Transverse colon (tissue), 4 donors: ENCODE measurements at regions not wholly inside any gene's neighbourhood (a gene's known extent, or its start where the extent isn't known, plus 50 kb on each side); places are given as distances from the start of the nearest gene placed in this dataset.

ENCODE experiments used
- CTCF ChIP-seq, 5 experiments: fragments of 200-600 bp in 3 of 5; fragments of 450-650 bp in 2 of 5; sonication (generic) in 3 of 5; IDR thresholded peaks; 1 replicate in 2 of 5; 2 replicates in 3 of 5; pipeline ENCODE4 v1.5.1; 2016 to 2017; ENCODE audit warnings: antibody characterized with exemption in 5 of 5, inconsistent platforms in 3 of 5, mild to moderate bottlenecking in 2 of 5, moderate library complexity in 1 of 5
- POLR2AphosphoS5 ChIP-seq, 3 donors: sonication (generic); formaldehyde crosslinking; IDR thresholded peaks; one replicate each; pipeline ENCODE4 v1.6.1; 2016; ENCODE audit warnings: antibody characterized with exemption in 3 of 3

- TF ChIP-seq POLR2AphosphoS5 (IDR thresholded peaks at IDR 0.05) = no peak
- no peak for TF ChIP-seq CTCF (IDR thresholded peaks at IDR 0.05)
Measured at GRCh38 chr1:173107696-173108095, 57.0 kb upstream of the TNFSF18 start.
